ENCODE measurements at regions not wholly inside any gene's neighbourhood (a gene's known extent, or its start where the extent isn't known, plus 50 kb on each side); places are given as distances from the start of the nearest gene placed in this dataset.

DNA sequence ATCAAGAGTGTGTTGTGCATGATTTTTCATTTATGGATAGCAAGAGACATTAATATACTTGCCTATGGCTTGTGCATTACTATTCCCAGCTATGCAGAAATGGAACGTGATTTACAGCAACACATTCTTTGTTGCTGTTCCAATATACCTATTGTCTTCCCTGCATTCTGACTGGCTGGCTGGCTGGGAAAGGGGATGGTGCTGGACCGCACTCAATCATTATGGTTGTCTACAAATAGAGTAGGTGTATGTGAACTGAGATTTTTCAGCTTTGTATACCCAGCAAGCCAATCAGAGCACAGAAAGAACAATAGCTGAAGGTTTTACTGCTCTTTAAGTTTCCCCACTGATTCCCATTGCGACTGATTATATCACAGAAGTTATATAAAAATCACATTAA lies 167.5 kb downstream of the ATG4C start:
- no peaks in the 10 kb centered on the region for H3K36me3 ChIP-seq
- DNase-seq = no peak
- H3K4me1 ChIP-seq = peaks cover 0 to 9% (median 0%) of the 10 kb centered on the region in 4 donors
- TF ChIP-seq POLR2A (IDR thresholded peaks at IDR 0.05) = no peak
- TF ChIP-seq, protein P1, sequence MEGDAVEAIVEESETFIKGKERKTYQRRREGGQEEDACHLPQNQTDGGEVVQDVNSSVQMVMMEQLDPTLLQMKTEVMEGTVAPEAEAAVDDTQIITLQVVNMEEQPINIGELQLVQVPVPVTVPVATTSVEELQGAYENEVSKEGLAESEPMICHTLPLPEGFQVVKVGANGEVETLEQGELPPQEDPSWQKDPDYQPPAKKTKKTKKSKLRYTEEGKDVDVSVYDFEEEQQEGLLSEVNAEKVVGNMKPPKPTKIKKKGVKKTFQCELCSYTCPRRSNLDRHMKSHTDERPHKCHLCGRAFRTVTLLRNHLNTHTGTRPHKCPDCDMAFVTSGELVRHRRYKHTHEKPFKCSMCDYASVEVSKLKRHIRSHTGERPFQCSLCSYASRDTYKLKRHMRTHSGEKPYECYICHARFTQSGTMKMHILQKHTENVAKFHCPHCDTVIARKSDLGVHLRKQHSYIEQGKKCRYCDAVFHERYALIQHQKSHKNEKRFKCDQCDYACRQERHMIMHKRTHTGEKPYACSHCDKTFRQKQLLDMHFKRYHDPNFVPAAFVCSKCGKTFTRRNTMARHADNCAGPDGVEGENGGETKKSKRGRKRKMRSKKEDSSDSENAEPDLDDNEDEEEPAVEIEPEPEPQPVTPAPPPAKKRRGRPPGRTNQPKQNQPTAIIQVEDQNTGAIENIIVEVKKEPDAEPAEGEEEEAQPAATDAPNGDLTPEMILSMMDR (IDR thresholded peaks at IDR 0.05) = no peak
- H3K9me3 ChIP-seq = no peaks in the 10 kb centered on the region
- H3K27me3 ChIP-seq = no peaks in the 10 kb centered on the region
- H3K4me3 ChIP-seq = no peak overlapping the region
- H3K27ac ChIP-seq = no peak overlapping the region

DNA sequence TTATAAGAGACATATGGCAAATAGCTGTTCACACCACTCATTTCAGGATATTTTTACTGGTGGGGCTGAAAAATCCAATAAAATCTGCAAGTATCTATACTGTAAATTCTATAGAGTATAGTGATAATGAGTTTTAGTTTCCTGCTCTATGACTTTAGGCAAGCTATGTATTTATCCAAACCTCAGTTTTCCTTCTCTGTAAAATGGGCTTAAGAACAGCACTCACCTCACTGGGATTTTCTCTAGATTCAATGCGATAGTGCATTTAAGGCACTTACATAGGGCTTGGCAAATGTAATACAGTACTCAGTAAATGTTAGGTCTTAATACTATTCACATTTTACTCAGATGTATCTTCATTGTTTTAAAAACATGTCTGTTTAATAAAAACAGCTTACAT lies 168.7 kb downstream of the ATG4C start:
- Histone ChIP-seq H3K4me3 (no peak overlapping the region), H3K27ac (no peak overlapping the region), H3K9me3 (no peaks in the 10 kb centered on the region), H3K27me3 (no peaks in the 10 kb centered on the region), H3K4me1 (peaks cover 0 to 9% (median 0%) of the 10 kb centered on the region in 4 donors), H3K36me3 (no peaks in the 10 kb centered on the region)
- TF ChIP-seq, protein P1 (IDR thresholded peaks at IDR 0.05) = no peak
- no peak for TF ChIP-seq POLR2A (IDR thresholded peaks at IDR 0.05)
- DNase-seq = no peak

DNA sequence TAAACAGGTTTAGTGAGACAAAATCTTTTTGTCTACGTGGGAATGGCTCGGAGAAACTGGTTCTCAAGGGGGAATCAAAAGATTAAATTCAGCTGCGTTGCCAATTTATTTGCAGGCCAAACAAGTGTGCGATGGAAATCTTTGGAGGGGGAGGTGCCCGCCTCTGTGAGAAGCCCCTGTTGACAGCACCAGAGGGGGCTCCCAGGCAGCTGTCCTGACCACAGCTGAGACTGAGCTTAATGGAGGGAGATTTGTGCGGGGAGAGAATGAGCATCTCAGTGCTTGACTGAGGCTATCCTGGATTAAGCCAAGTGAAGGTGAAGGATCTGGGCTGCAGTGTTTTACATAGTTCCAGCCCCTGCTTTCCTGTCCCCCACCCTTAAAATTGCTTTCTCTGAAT lies 169.7 kb downstream of the ATG4C start:
- DNase-seq = no peak
- H3K27me3 ChIP-seq = no peaks in the 10 kb centered on the region
- no peak overlapping the region for H3K27ac ChIP-seq
- no peaks in the 10 kb centered on the region for H3K36me3 ChIP-seq
- no peak overlapping the region for H3K4me3 ChIP-seq
- peaks cover 0 to 9% (median 0%) of the 10 kb centered on the region in 4 donors for H3K4me1 ChIP-seq
- no peaks in the 10 kb centered on the region for H3K9me3 ChIP-seq
- TF ChIP-seq, protein P1 (IDR thresholded peaks at IDR 0.05) = no peak
- TF ChIP-seq POLR2A (IDR thresholded peaks at IDR 0.05) = no peak

DNA sequence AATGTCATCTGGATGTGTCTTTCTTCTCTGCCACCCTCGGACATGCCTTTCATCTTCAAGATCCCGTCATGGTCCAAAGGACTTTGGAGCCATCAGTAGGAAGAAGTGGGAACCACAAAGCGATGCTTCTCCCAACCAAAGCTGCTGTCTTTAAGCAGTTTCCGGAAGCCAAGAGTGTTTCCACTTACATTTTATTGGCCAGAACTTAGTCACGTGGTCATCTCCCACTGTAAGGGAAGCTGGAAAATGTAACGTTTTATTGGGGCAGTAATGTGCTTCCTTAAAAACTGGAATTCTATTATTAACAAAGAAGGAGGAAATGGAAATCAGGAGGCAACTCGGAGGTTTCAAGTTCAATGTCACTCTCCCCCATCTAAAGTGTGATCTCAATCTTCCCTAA lies 170.8 kb downstream of the ATG4C start:
- DNase-seq = no peak
- no peaks in the 10 kb centered on the region for H3K9me3 ChIP-seq
- H3K4me3 ChIP-seq = no peak overlapping the region
- H3K27me3 ChIP-seq = no peaks in the 10 kb centered on the region
- no peak overlapping the region for H3K27ac ChIP-seq
- H3K36me3 ChIP-seq = no peaks in the 10 kb centered on the region
- no peak for TF ChIP-seq POLR2A (IDR thresholded peaks at IDR 0.05)
- TF ChIP-seq, protein P1 (IDR thresholded peaks at IDR 0.05) = no peak
- peaks cover 0 to 9% (median 0%) of the 10 kb centered on the region in 4 donors for H3K4me1 ChIP-seq

DNA sequence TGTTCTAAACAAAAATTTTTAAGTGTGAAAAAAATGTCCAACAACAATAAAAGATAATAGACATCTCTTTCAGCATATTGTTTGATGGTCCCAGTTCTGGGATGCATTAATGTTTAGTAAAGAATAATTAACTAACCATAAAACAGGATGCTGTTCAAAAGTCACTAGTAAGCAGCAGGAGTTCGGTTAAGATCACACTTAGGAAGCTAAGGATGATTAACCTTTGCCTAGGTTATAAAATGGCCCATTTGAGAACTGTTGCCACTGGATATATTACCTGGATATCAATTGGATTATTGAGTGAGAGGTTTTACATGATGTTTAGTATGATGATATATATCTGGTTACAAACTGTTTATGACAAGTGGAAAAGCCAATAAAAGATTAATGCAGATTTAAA lies 171.7 kb downstream of the ATG4C start:
- H3K4me3 ChIP-seq = no peak overlapping the region
- TF ChIP-seq, protein P1 (IDR thresholded peaks at IDR 0.05) = no peak
- TF ChIP-seq POLR2A (IDR thresholded peaks at IDR 0.05) = no peak
- no peak for DNase-seq
- peaks cover 0 to 9% (median 0%) of the 10 kb centered on the region in 4 donors for H3K4me1 ChIP-seq
- no peaks in the 10 kb centered on the region for H3K27me3 ChIP-seq
- H3K36me3 ChIP-seq = no peaks in the 10 kb centered on the region
- no peaks in the 10 kb centered on the region for H3K9me3 ChIP-seq
- no peak overlapping the region for H3K27ac ChIP-seq
